ENCODE measurements at regions not wholly inside any gene's neighbourhood (a gene's known extent, or its start where the extent isn't known, plus 50 kb on each side); places are given as distances from the start of the nearest gene placed in this dataset.

DNA sequence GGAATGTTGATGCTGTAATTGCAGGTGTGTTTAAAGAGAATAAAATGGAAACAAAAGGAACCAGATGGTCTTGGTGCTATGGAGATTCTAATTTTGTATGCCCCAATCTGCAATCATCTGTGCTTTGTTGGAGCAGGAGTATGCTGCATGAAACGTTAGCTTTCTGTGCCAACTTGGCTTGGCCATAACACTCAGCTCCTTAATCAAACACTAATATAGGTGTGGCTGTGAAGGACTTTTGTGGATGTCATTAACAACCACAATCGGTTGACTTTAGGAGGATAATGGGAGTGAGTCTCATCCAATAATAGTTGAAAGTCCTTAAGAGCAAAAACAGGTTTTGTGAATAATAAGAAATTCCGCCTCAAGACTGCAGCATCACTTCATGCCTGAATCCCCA is 399.2 kb downstream of the NLGN4X start:
- no peaks in the 10 kb centered on the region for H3K27me3 Mint-ChIP-seq
- no peak overlapping the region for H3K27ac Mint-ChIP-seq
- no peaks in the 10 kb centered on the region for H3K4me1 Mint-ChIP-seq (ENCODE audit: low read depth)
- no peaks in the 10 kb centered on the region for H3K36me3 Mint-ChIP-seq
- no peaks in the 10 kb centered on the region for H3K9me3 Mint-ChIP-seq (ENCODE audit: low read depth)
- no peak overlapping the region for H3K4me3 Mint-ChIP-seq

DNA sequence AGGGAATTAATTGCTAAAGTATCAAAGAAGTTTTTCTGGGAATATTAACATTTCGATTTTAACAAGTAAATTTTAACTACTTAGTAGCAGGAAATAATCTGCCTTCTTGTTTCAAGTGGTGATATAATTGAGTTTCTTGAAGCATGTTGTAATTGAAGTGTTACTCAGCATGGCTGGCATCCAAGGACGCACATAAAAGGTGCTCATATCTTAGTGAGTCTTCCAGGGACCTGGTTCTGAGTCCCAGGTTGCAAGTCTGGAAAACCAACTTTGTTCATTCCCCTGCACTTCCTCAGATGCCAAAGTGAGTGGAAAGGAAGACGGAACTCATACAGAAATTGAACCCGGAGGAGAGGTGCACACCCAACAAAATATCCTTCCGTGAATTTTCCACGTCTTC is 399.6 kb downstream of the NLGN4X start:
- Mint-ChIP-seq H3K27me3 (no peaks in the 10 kb centered on the region), H3K36me3 (no peaks in the 10 kb centered on the region), H3K9me3 (ENCODE audit: low read depth) (no peaks in the 10 kb centered on the region), H3K4me1 (ENCODE audit: low read depth) (no peaks in the 10 kb centered on the region), H3K27ac (no peak overlapping the region), H3K4me3 (no peak overlapping the region)

GRCh38 chrX:5823903-5824302 is 404.8 kb downstream of the NLGN4X start:
- Mint-ChIP-seq H3K27ac (no peak overlapping the region), H3K27me3 (no peaks in the 10 kb centered on the region), H3K9me3 (ENCODE audit: low read depth) (no peaks in the 10 kb centered on the region), H3K36me3 (no peaks in the 10 kb centered on the region), H3K4me1 (ENCODE audit: low read depth) (no peaks in the 10 kb centered on the region), H3K4me3 (no peak overlapping the region)

GRCh38 chrX:5810636-5811035 is 418.0 kb downstream of the NLGN4X start:
- H3K27me3 Mint-ChIP-seq: no peaks in the 10 kb centered on the region
- no peaks in the 10 kb centered on the region for H3K4me1 Mint-ChIP-seq (ENCODE audit: low read depth)
- H3K27ac Mint-ChIP-seq: no peak overlapping the region

DNA sequence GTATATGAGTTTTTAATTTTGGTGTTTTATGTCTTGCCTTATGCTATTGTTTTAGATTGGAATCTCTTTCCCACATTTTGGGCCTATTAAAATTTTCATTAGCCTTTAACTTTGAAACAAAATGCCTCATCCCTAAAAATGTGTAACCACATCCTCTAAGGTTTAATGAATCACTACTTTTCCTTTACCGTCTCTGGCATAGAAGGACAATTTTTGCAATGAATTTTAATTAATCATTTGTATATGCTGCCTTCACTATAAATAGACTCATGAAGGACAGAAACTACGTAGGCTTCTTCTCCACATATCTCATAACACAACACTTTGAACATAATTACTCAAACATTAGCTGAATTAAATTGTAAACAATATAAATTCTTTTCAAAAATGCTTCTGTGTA is 421.5 kb downstream of the NLGN4X start:
- Mint-ChIP-seq H3K4me1 (ENCODE audit: low read depth) (no peaks in the 10 kb centered on the region), H3K27ac (no peak overlapping the region), H3K4me3 (no peak overlapping the region)

More at GRCh38 chrX:5810636-5811035, 418.0 kb downstream of the NLGN4X start:
- no peak overlapping the region for H3K4me3 Mint-ChIP-seq
- no peaks in the 10 kb centered on the region for H3K9me3 Mint-ChIP-seq (ENCODE audit: low read depth)
- no peaks in the 10 kb centered on the region for H3K36me3 Mint-ChIP-seq

GRCh38 chrX:5802391-5802790 is 426.3 kb downstream of the NLGN4X start:
- no peaks in the 10 kb centered on the region for H3K4me1 Mint-ChIP-seq (ENCODE audit: low read depth)
- H3K27me3 Mint-ChIP-seq: no peaks in the 10 kb centered on the region
- H3K36me3 Mint-ChIP-seq: no peaks in the 10 kb centered on the region
- no peak overlapping the region for H3K4me3 Mint-ChIP-seq
- H3K27ac Mint-ChIP-seq: no peak overlapping the region
- H3K9me3 Mint-ChIP-seq (ENCODE audit: low read depth): no peaks in the 10 kb centered on the region

More for the DNA sequence above, 421.5 kb downstream of the NLGN4X start:
- no peaks in the 10 kb centered on the region for H3K27me3 Mint-ChIP-seq
- no peaks in the 10 kb centered on the region for H3K9me3 Mint-ChIP-seq (ENCODE audit: low read depth)
- H3K36me3 Mint-ChIP-seq: no peaks in the 10 kb centered on the region

- Mint-ChIP-seq H3K27ac (no peak overlapping the region), H3K9me3 (ENCODE audit: low read depth) (no peaks in the 10 kb centered on the region), H3K4me3 (no peak overlapping the region), H3K27me3 (no peaks in the 10 kb centered on the region), H3K4me1 (ENCODE audit: low read depth) (no peaks in the 10 kb centered on the region), H3K36me3 (no peaks in the 10 kb centered on the region)
Observed at GRCh38 chrX:5791721-5792120, 436.9 kb downstream of the NLGN4X start.

GRCh38 chrX:5788910-5789309 is 439.8 kb downstream of the NLGN4X start:
- no peaks in the 10 kb centered on the region for H3K9me3 Mint-ChIP-seq (ENCODE audit: low read depth)
- H3K4me1 Mint-ChIP-seq (ENCODE audit: low read depth): no peaks in the 10 kb centered on the region
- no peak overlapping the region for H3K4me3 Mint-ChIP-seq
- no peaks in the 10 kb centered on the region for H3K27me3 Mint-ChIP-seq
- H3K36me3 Mint-ChIP-seq: no peaks in the 10 kb centered on the region
- no peak overlapping the region for H3K27ac Mint-ChIP-seq

DNA sequence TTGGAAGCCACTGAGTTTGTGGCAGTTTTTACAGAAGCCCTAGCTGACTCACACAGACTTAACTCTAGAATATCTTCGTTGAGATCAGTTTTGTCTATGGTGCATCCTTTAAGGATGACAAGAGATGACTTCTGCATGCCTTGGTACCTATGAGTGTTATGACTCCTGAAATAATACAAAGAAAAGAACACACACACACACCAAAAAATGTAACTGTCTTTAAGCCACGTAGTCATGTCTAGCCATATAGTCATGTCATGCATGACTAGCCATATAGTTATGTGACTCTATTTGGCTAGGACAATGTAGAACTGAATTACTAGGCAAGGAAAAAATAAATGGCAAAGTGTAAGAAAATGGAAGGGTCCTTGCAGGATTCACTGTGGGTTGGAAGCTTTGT is 447.8 kb downstream of the NLGN4X start:
- Mint-ChIP-seq H3K36me3 (no peaks in the 10 kb centered on the region), H3K9me3 (ENCODE audit: low read depth) (no peaks in the 10 kb centered on the region), H3K27me3 (no peaks in the 10 kb centered on the region), H3K4me3 (no peak overlapping the region), H3K27ac (no peak overlapping the region), H3K4me1 (ENCODE audit: low read depth) (no peaks in the 10 kb centered on the region)

GRCh38 chrX:5775846-5776430 is 452.7 kb downstream of the NLGN4X start:
- Mint-ChIP-seq H3K4me1 (ENCODE audit: low read depth) (no peaks in the 10 kb centered on the region), H3K4me3 (no peak overlapping the region), H3K9me3 (ENCODE audit: low read depth) (no peaks in the 10 kb centered on the region), H3K36me3 (no peaks in the 10 kb centered on the region), H3K27me3 (no peaks in the 10 kb centered on the region), H3K27ac (no peak overlapping the region)

DNA sequence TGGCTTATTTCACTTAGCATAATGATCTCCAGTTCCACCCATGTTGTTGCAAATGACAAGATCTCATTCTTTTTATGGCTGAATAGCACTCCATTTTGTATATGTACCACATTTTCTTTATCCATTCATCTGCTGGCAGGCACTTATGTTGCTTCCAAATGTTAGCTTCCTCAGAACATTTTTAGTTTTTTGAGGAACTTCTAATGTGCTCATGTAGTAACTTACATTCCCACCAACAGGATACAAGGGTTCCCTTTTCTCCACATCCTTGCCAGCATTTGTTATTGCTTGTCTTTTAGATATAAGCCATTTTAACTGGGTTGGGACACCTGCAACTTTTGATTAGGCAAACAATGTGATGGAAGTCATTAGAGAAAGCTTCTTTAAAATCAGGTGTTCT is 454.2 kb downstream of the NLGN4X start:
- H3K4me1 Mint-ChIP-seq (ENCODE audit: low read depth): no peaks in the 10 kb centered on the region
- no peak overlapping the region for H3K27ac Mint-ChIP-seq

GRCh38 chrX:5771441-5771840 is 457.2 kb downstream of the NLGN4X start:
- H3K27me3 Mint-ChIP-seq: no peaks in the 10 kb centered on the region
- no peak overlapping the region for H3K4me3 Mint-ChIP-seq
- no peak overlapping the region for H3K27ac Mint-ChIP-seq
- no peaks in the 10 kb centered on the region for H3K9me3 Mint-ChIP-seq (ENCODE audit: low read depth)
- no peaks in the 10 kb centered on the region for H3K36me3 Mint-ChIP-seq
- no peaks in the 10 kb centered on the region for H3K4me1 Mint-ChIP-seq (ENCODE audit: low read depth)

More for the DNA sequence above, 454.2 kb downstream of the NLGN4X start:
- Mint-ChIP-seq H3K9me3 (ENCODE audit: low read depth) (no peaks in the 10 kb centered on the region), H3K4me3 (no peak overlapping the region), H3K36me3 (no peaks in the 10 kb centered on the region), H3K27me3 (no peaks in the 10 kb centered on the region)

- Mint-ChIP-seq H3K9me3 (ENCODE audit: low read depth) (peaks cover 5% of the 10 kb centered on the region), H3K4me3 (no peak overlapping the region), H3K27ac (no peak overlapping the region), H3K27me3 (no peaks in the 10 kb centered on the region), H3K4me1 (ENCODE audit: low read depth) (no peaks in the 10 kb centered on the region), H3K36me3 (no peaks in the 10 kb centered on the region)
Observed at GRCh38 chrX:5756616-5757015, 472.1 kb downstream of the NLGN4X start.

GRCh38 chrX:5753291-5753690 is 475.4 kb downstream of the NLGN4X start:
- Mint-ChIP-seq H3K27me3 (no peaks in the 10 kb centered on the region), H3K36me3 (no peaks in the 10 kb centered on the region), H3K9me3 (ENCODE audit: low read depth) (no peaks in the 10 kb centered on the region), H3K27ac (no peak overlapping the region), H3K4me1 (ENCODE audit: low read depth) (no peaks in the 10 kb centered on the region), H3K4me3 (no peak overlapping the region)

- no peaks in the 10 kb centered on the region for H3K27me3 Mint-ChIP-seq
- H3K4me3 Mint-ChIP-seq: no peak overlapping the region
- H3K36me3 Mint-ChIP-seq: no peaks in the 10 kb centered on the region
- H3K9me3 Mint-ChIP-seq (ENCODE audit: low read depth): no peaks in the 10 kb centered on the region
- no peak overlapping the region for H3K27ac Mint-ChIP-seq
- H3K4me1 Mint-ChIP-seq (ENCODE audit: low read depth): no peaks in the 10 kb centered on the region
Observed at GRCh38 chrX:5752831-5753230, 475.8 kb downstream of the NLGN4X start.

- H3K4me3 Mint-ChIP-seq: no peak overlapping the region
- H3K27ac Mint-ChIP-seq: no peak overlapping the region
- H3K4me1 Mint-ChIP-seq (ENCODE audit: low read depth): no peaks in the 10 kb centered on the region
- H3K27me3 Mint-ChIP-seq: no peaks in the 10 kb centered on the region
- H3K9me3 Mint-ChIP-seq (ENCODE audit: low read depth): no peaks in the 10 kb centered on the region
- no peaks in the 10 kb centered on the region for H3K36me3 Mint-ChIP-seq
Observed at GRCh38 chrX:5748586-5749150, 480.0 kb downstream of the NLGN4X start.
